Fibroblast of lung (primary cell): ENCODE measurements at regions not wholly inside any gene's neighbourhood (a gene's known extent, or its start where the extent isn't known, plus 50 kb on each side); places are given as distances from the start of the nearest gene placed in this dataset.

Experiments used
- EZH2 ChIP-seq: IDR thresholded peaks from 2 replicates; pipeline ENCODE4 v1.5.1; 2012; ENCODE audit warnings: low read length, control low read depth, mild to moderate bottlenecking; ENCODE audit errors: missing control alignments
- TF ChIP-seq, protein P1 (sequence below), 2 donors: IDR thresholded peaks in 1 of 2; conservative IDR thresholded peaks in 1 of 2; 1 replicate in 1 of 2; 2 replicates in 1 of 2; pipeline ENCODE4 v1.5.1; 2011 to 2012; ENCODE audit warnings: low read length in 2 of 2, control low read depth in 1 of 2, inconsistent platforms in 1 of 2, low read depth in 1 of 2, mild to moderate bottlenecking in 1 of 2

GRCh38 chr10:1989090-1989489 is 251.8 kb upstream of the ADARB2 start:
- TF ChIP-seq, protein P1, sequence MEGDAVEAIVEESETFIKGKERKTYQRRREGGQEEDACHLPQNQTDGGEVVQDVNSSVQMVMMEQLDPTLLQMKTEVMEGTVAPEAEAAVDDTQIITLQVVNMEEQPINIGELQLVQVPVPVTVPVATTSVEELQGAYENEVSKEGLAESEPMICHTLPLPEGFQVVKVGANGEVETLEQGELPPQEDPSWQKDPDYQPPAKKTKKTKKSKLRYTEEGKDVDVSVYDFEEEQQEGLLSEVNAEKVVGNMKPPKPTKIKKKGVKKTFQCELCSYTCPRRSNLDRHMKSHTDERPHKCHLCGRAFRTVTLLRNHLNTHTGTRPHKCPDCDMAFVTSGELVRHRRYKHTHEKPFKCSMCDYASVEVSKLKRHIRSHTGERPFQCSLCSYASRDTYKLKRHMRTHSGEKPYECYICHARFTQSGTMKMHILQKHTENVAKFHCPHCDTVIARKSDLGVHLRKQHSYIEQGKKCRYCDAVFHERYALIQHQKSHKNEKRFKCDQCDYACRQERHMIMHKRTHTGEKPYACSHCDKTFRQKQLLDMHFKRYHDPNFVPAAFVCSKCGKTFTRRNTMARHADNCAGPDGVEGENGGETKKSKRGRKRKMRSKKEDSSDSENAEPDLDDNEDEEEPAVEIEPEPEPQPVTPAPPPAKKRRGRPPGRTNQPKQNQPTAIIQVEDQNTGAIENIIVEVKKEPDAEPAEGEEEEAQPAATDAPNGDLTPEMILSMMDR (conservative IDR thresholded peaks at IDR 0.05 in 1 of 2, IDR thresholded peaks at IDR 0.05 in 1 of 2; ENCODE audit: low read depth in 1 of 2, low read length in 2 of 2) = no peak
- TF ChIP-seq EZH2 = no peak
